MG63 (cell line): ENCODE measurements at regions not wholly inside any gene's neighbourhood (a gene's known extent, or its start where the extent isn't known, plus 50 kb on each side); places are given as distances from the start of the nearest gene placed in this dataset.

Experiments
- DNase-seq: peaks from one replicate; pipeline ENCODE4 v3.0.0-alpha.2; 2020
- H3K27me3 ChIP-seq: fragments of 250-450 bp; sonication (Bioruptor Pico); 2 replicates; pipeline ENCODE4 v1.5.1; 2020; ENCODE audit warnings: mild to moderate bottlenecking, moderate library complexity
- H3K36me3 ChIP-seq: fragments of 250-450 bp; sonication (Bioruptor Pico); 2 replicates; pipeline ENCODE4 v1.5.1; 2020; ENCODE audit warnings: mild to moderate bottlenecking, moderate library complexity
- H3K4me3 ChIP-seq: fragments of 250-450 bp; sonication (Bioruptor Pico); 2 replicates; pipeline ENCODE4 v1.5.1; 2020; ENCODE audit warnings: mild to moderate bottlenecking, moderate library complexity
- H3K9me3 ChIP-seq: fragments of 250-450 bp; sonication (Bioruptor Pico); 2 replicates; pipeline ENCODE4 v1.5.1; 2020; ENCODE audit warnings: mild to moderate bottlenecking, moderate library complexity

- no peaks in the 10 kb centered on the region; the same call in 1 of the 2 replicates for H3K27me3 ChIP-seq
- DNase-seq = no peak
- no peak overlapping the region for H3K4me3 ChIP-seq
- H3K9me3 ChIP-seq = no peaks in the 10 kb centered on the region
- H3K36me3 ChIP-seq = no peaks in the 10 kb centered on the region
These were observed 510.2 kb upstream of the ZWINT start for GRCh38 chr10:56871160-56871668.

GRCh38 chr10:56867236-56867635 is 506.2 kb upstream of the ZWINT start:
- Histone ChIP-seq H3K4me3 (no peak overlapping the region), H3K36me3 (no peaks in the 10 kb centered on the region), H3K27me3 (no peaks in the 10 kb centered on the region; the same call in 1 of the 2 replicates), H3K9me3 (no peaks in the 10 kb centered on the region)
- no peak for DNase-seq

- Histone ChIP-seq H3K9me3 (no peaks in the 10 kb centered on the region), H3K4me3 (no peak overlapping the region), H3K27me3 (no peaks in the 10 kb centered on the region; the same call in 1 of the 2 replicates), H3K36me3 (no peaks in the 10 kb centered on the region)
- DNase-seq = no peak
These were observed 495.5 kb upstream of the ZWINT start for GRCh38 chr10:56856569-56856968.

- Histone ChIP-seq H3K4me3 (no peak overlapping the region), H3K27me3 (no peaks in the 10 kb centered on the region), H3K36me3 (no peaks in the 10 kb centered on the region), H3K9me3 (no peaks in the 10 kb centered on the region)
- no peak for DNase-seq
These were observed 484.0 kb upstream of the ZWINT start for GRCh38 chr10:56844978-56845529.

- DNase-seq = no peak
- no peaks in the 10 kb centered on the region for H3K27me3 ChIP-seq
- H3K9me3 ChIP-seq = no peaks in the 10 kb centered on the region
- no peak overlapping the region for H3K4me3 ChIP-seq
- no peaks in the 10 kb centered on the region for H3K36me3 ChIP-seq
These were observed 475.6 kb upstream of the ZWINT start for GRCh38 chr10:56836659-56837058.

- Histone ChIP-seq H3K4me3 (no peak overlapping the region), H3K36me3 (no peaks in the 10 kb centered on the region), H3K9me3 (no peaks in the 10 kb centered on the region), H3K27me3 (no peaks in the 10 kb centered on the region)
- DNase-seq = no peak
These were observed 470.6 kb upstream of the ZWINT start for GRCh38 chr10:56831681-56832080.

GRCh38 chr10:56823849-56824248 is 462.8 kb upstream of the ZWINT start:
- no peaks in the 10 kb centered on the region for H3K9me3 ChIP-seq
- H3K27me3 ChIP-seq = no peaks in the 10 kb centered on the region
- no peaks in the 10 kb centered on the region for H3K36me3 ChIP-seq
- DNase-seq = no peak
- H3K4me3 ChIP-seq = no peak overlapping the region

GRCh38 chr10:56805022-56805421 is 444.0 kb upstream of the ZWINT start:
- H3K9me3 ChIP-seq = no peaks in the 10 kb centered on the region

GRCh38 chr10:56785292-56785691 is 424.2 kb upstream of the ZWINT start:
- no peak for DNase-seq

More at GRCh38 chr10:56805022-56805421, 444.0 kb upstream of the ZWINT start:
- Histone ChIP-seq H3K4me3 (no peak overlapping the region), H3K27me3 (no peaks in the 10 kb centered on the region), H3K36me3 (no peaks in the 10 kb centered on the region)
- DNase-seq = no peak

GRCh38 chr10:56782503-56782902 is 421.4 kb upstream of the ZWINT start:
- H3K36me3 ChIP-seq = no peaks in the 10 kb centered on the region
- H3K4me3 ChIP-seq = no peak overlapping the region
- DNase-seq = no peak
- no peaks in the 10 kb centered on the region for H3K9me3 ChIP-seq
- H3K27me3 ChIP-seq = no peaks in the 10 kb centered on the region

More at GRCh38 chr10:56785292-56785691, 424.2 kb upstream of the ZWINT start:
- Histone ChIP-seq H3K9me3 (no peaks in the 10 kb centered on the region), H3K36me3 (no peaks in the 10 kb centered on the region), H3K4me3 (no peak overlapping the region), H3K27me3 (no peaks in the 10 kb centered on the region)

GRCh38 chr10:56771343-56771742 is 410.3 kb upstream of the ZWINT start:
- Histone ChIP-seq H3K9me3 (no peaks in the 10 kb centered on the region), H3K27me3 (no peaks in the 10 kb centered on the region), H3K4me3 (no peak overlapping the region), H3K36me3 (no peaks in the 10 kb centered on the region)
- no peak for DNase-seq

GRCh38 chr10:56763090-56763489 is 402.0 kb upstream of the ZWINT start:
- no peaks in the 10 kb centered on the region for H3K27me3 ChIP-seq
- H3K36me3 ChIP-seq = no peaks in the 10 kb centered on the region
- DNase-seq = no peak
- no peaks in the 10 kb centered on the region for H3K9me3 ChIP-seq
- no peak overlapping the region for H3K4me3 ChIP-seq

- no peak for DNase-seq
- Histone ChIP-seq H3K4me3 (no peak overlapping the region), H3K9me3 (no peaks in the 10 kb centered on the region), H3K27me3 (no peaks in the 10 kb centered on the region), H3K36me3 (no peaks in the 10 kb centered on the region)
These were observed 384.4 kb upstream of the ZWINT start for GRCh38 chr10:56745490-56745889.

GRCh38 chr10:56728349-56728748 is 367.3 kb upstream of the ZWINT start:
- no peaks in the 10 kb centered on the region for H3K9me3 ChIP-seq
- no peak for DNase-seq
- H3K4me3 ChIP-seq = no peak overlapping the region
- H3K36me3 ChIP-seq = no peaks in the 10 kb centered on the region
- H3K27me3 ChIP-seq = no peaks in the 10 kb centered on the region

GRCh38 chr10:56722912-56723311 is 361.9 kb upstream of the ZWINT start:
- Histone ChIP-seq H3K4me3 (no peak overlapping the region), H3K9me3 (no peaks in the 10 kb centered on the region), H3K27me3 (no peaks in the 10 kb centered on the region), H3K36me3 (no peaks in the 10 kb centered on the region)
- DNase-seq = no peak

GRCh38 chr10:56715262-56715661 is 354.2 kb upstream of the ZWINT start:
- no peaks in the 10 kb centered on the region for H3K36me3 ChIP-seq
- no peaks in the 10 kb centered on the region for H3K27me3 ChIP-seq
- H3K4me3 ChIP-seq = no peak overlapping the region
- no peaks in the 10 kb centered on the region for H3K9me3 ChIP-seq
- no peak for DNase-seq

GRCh38 chr10:56698506-56698905 is 337.4 kb upstream of the ZWINT start:
- no peak overlapping the region for H3K4me3 ChIP-seq
- no peaks in the 10 kb centered on the region for H3K9me3 ChIP-seq
- DNase-seq = no peak
- no peaks in the 10 kb centered on the region for H3K36me3 ChIP-seq
- H3K27me3 ChIP-seq = no peaks in the 10 kb centered on the region

GRCh38 chr10:56679578-56679977 is 318.5 kb upstream of the ZWINT start:
- Histone ChIP-seq H3K4me3 (no peak overlapping the region), H3K36me3 (no peaks in the 10 kb centered on the region), H3K27me3 (no peaks in the 10 kb centered on the region), H3K9me3 (no peaks in the 10 kb centered on the region)
- no peak for DNase-seq
